DOHH2 (cell line): ENCODE measurements at regions not wholly inside any gene's neighbourhood (a gene's known extent, or its start where the extent isn't known, plus 50 kb on each side); places are given as distances from the start of the nearest gene placed in this dataset.
A peak's percentile ranks its signal among the peaks of the same experiment; 100 is the strongest.

Experiments used
- H3F3A ChIP-seq: fragments of 200-600 bp; sonication (generic), shearing (Covaris generic); 2 replicates; pipeline ENCODE4 v1.6.0; 2016; ENCODE audit warnings: antibody characterized with exemption, mild to moderate bottlenecking; ENCODE audit not compliant: control insufficient read depth, insufficient read depth
- H3K27ac ChIP-seq: fragments of 200-600 bp; sonication (generic); 2 replicates; pipeline ENCODE4 v1.5.1; 2014; ENCODE audit warnings: low read depth, mild to moderate bottlenecking, low read length, moderate library complexity
- H3K27me3 ChIP-seq: fragments of 200-600 bp; sonication (generic); 2 replicates; pipeline ENCODE4 v1.6.1; 2014; ENCODE audit warnings: mild to moderate bottlenecking, low read length, mixed read lengths; ENCODE audit not compliant: control insufficient read depth
- H3K36me3 ChIP-seq: fragments of 200-600 bp; sonication (generic); 2 replicates; pipeline ENCODE4 v1.6.1; 2014; ENCODE audit warnings: mild to moderate bottlenecking, low read length, moderate library complexity, mixed read lengths; ENCODE audit not compliant: control insufficient read depth
- H3K4me1 ChIP-seq: fragments of 200-600 bp; sonication (generic); 2 replicates; pipeline ENCODE4 v1.6.1; 2014; ENCODE audit warnings: mild to moderate bottlenecking, low read length, mixed read lengths; ENCODE audit not compliant: control insufficient read depth
- H3K4me2 ChIP-seq: fragments of 200-600 bp; sonication (generic); 2 replicates; pipeline ENCODE4 v1.6.0; 2014; ENCODE audit warnings: mild to moderate bottlenecking, low read length, moderate library complexity
- H3K4me3 ChIP-seq: fragments of 200-600 bp; sonication (generic); 2 replicates; pipeline ENCODE4 v1.5.1; 2014; ENCODE audit warnings: mild to moderate bottlenecking, low read length, mixed read lengths
- H3K79me2 ChIP-seq: fragments of 200-600 bp; sonication (generic); 2 replicates; pipeline ENCODE4 v1.6.1; 2014; ENCODE audit warnings: mild to moderate bottlenecking, low read length, mixed read lengths; ENCODE audit not compliant: control insufficient read depth
- H3K9me2 ChIP-seq: fragments of 200-600 bp; sonication (generic); replicated peaks from 2 replicates; pipeline ENCODE4 v1.6.1; 2014; ENCODE audit warnings: mild to moderate bottlenecking, low read length, mixed read lengths; ENCODE audit not compliant: control insufficient read depth
- H3K9me3 ChIP-seq: fragments of 200-600 bp; sonication (generic); 2 replicates; pipeline ENCODE4 v1.6.1; 2014; ENCODE audit warnings: antibody characterized with exemption, low read length, mixed read lengths; ENCODE audit not compliant: control insufficient read depth, insufficient read depth
- H4K20me1 ChIP-seq: fragments of 200-600 bp; sonication (generic); 2 replicates; pipeline ENCODE4 v1.6.0; 2014; ENCODE audit warnings: low read depth, mild to moderate bottlenecking, antibody characterized with exemption, low read length, moderate library complexity; ENCODE audit not compliant: control insufficient read depth, insufficient read depth
- EZH2phosphoT487 ChIP-seq: fragments of 200-600 bp; sonication (generic); IDR thresholded peaks from 2 replicates; pipeline ENCODE4 v1.6.1; 2017; ENCODE audit warnings: borderline replicate concordance, mild to moderate bottlenecking, antibody characterized with exemption, low read length, moderate library complexity, mixed read lengths
- TF ChIP-seq, protein P1 (sequence below): fragments of 200-600 bp; sonication (generic); IDR thresholded peaks from one replicate; pipeline ENCODE4 v1.5.1; 2014; ENCODE audit warnings: antibody characterized with exemption, mild to moderate bottlenecking, low read depth, low read length; ENCODE audit not compliant: poor library complexity, severe bottlenecking

DNA sequence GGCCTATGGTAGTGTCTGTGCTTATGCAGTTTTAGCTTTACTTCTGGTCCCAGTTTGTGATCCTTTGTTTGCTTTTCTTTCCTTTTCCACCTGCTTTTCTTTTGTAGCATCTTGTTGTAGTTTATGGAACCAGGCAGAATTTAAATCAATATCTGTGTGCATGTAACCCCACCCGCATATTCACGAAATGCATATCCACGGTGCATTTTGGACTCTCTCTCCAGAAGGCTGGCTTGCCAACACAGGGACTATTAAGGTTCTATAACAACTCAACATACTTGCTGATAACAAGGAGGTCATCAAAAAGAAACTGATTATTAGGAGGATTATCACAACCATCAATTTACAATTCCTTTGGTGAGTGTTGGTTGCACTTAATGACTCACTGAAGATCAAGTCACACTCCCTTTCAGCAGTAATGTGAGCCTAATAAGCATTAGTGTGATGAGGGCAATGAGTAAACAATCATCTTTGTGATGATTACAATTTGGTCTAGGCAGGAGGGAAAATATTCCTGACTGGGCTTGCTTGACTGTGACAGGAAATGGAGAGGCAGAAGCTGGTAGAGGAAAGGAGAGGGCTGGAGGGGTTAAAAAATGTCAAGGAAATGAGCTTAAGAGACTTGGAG, 378.6 kb downstream of the REEP3 start:
- Histone ChIP-seq H3K27ac (no peak overlapping the region), H3K4me2 (no peak overlapping the region), H3K27me3 (no peaks in the 10 kb centered on the region; the same call in 1 of the 2 replicates), H3K9me2 (no peaks in the 10 kb centered on the region), H3K36me3 (no peaks in the 10 kb centered on the region), H3K4me1 (no peaks in the 10 kb centered on the region), H3F3A (no peaks in the 10 kb centered on the region), H3K4me3 (no peak overlapping the region), H4K20me1 (no peaks in the 10 kb centered on the region), H3K79me2 (no peaks in the 10 kb centered on the region), H3K9me3 (no peaks in the 10 kb centered on the region)
- no peak for TF ChIP-seq EZH2phosphoT487
- TF ChIP-seq, protein P1, sequence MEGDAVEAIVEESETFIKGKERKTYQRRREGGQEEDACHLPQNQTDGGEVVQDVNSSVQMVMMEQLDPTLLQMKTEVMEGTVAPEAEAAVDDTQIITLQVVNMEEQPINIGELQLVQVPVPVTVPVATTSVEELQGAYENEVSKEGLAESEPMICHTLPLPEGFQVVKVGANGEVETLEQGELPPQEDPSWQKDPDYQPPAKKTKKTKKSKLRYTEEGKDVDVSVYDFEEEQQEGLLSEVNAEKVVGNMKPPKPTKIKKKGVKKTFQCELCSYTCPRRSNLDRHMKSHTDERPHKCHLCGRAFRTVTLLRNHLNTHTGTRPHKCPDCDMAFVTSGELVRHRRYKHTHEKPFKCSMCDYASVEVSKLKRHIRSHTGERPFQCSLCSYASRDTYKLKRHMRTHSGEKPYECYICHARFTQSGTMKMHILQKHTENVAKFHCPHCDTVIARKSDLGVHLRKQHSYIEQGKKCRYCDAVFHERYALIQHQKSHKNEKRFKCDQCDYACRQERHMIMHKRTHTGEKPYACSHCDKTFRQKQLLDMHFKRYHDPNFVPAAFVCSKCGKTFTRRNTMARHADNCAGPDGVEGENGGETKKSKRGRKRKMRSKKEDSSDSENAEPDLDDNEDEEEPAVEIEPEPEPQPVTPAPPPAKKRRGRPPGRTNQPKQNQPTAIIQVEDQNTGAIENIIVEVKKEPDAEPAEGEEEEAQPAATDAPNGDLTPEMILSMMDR: no peak

DNA sequence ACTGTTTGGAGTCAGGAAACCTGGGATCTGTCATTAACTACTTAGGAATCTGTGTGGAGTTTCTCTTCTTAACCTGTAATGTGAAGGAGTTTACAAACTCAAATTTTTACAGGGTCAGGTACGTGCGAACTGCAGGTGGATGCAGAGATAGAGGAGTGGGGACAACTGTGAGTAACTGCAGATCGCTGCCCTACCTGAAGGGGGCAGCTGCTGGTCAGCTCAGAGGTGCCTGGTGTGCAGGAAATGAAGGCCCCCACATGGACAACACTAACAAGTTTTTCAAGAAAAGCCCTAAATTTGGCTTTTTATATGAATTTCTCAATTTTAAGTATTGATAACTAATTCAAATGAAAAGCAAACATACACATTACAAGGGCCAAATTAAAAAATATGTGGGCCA, 380.0 kb downstream of the REEP3 start:
- Histone ChIP-seq H3K9me3 (no peaks in the 10 kb centered on the region), H3K4me1 (no peaks in the 10 kb centered on the region), H3K79me2 (no peaks in the 10 kb centered on the region), H4K20me1 (no peaks in the 10 kb centered on the region), H3K4me3 (no peak overlapping the region), H3F3A (no peaks in the 10 kb centered on the region), H3K27me3 (no peaks in the 10 kb centered on the region), H3K4me2 (no peak overlapping the region), H3K36me3 (no peaks in the 10 kb centered on the region), H3K9me2 (no peaks in the 10 kb centered on the region), H3K27ac (no peak overlapping the region)
- TF ChIP-seq, protein P1: peak; percentile 55
- TF ChIP-seq EZH2phosphoT487: no peak

- no peaks in the 10 kb centered on the region for H3K9me2 ChIP-seq
- H3K36me3 ChIP-seq: no peaks in the 10 kb centered on the region
- no peaks in the 10 kb centered on the region for H3K9me3 ChIP-seq
- no peak overlapping the region for H3K4me2 ChIP-seq
- TF ChIP-seq, protein P1: no peak
- TF ChIP-seq EZH2phosphoT487: no peak
- H3K27ac ChIP-seq: no peak overlapping the region
- H3F3A ChIP-seq: no peaks in the 10 kb centered on the region
- H4K20me1 ChIP-seq: no peaks in the 10 kb centered on the region
- H3K4me1 ChIP-seq: no peaks in the 10 kb centered on the region
- no peaks in the 10 kb centered on the region for H3K27me3 ChIP-seq
- H3K4me3 ChIP-seq: no peak overlapping the region
- H3K79me2 ChIP-seq: no peaks in the 10 kb centered on the region
These were observed 380.7 kb downstream of the REEP3 start for GRCh38 chr10:63901881-63902280.
